ENCODE measurements at regions not wholly inside any gene's neighbourhood (a gene's known extent, or its start where the extent isn't known, plus 50 kb on each side); places are given as distances from the start of the nearest gene placed in this dataset.
A peak's percentile ranks its signal among the peaks of the same experiment; 100 is the strongest.

- TF ChIP-seq CTCF (conservative IDR thresholded peaks at IDR 0.05; ENCODE audit: low read depth in 2 of 2) (peak; percentile 71 to 85), POLR2AphosphoS5 (IDR thresholded peaks at IDR 0.05; ENCODE audit: low read depth) (no peak)
- no peak overlapping the region for H3K4me3 Mint-ChIP-seq
- H3K36me3 Mint-ChIP-seq (ENCODE audit: low read depth): no peaks in the 10 kb centered on the region; the same call in 2 of the 3 replicates
- H3K4me1 ChIP-seq (ENCODE audit: insufficient read depth): 0 out of 2 replicates have a peak, but pooled peaks cover 2% of the 10 kb centered on the region
- peak; percentile 60 for ATAC-seq
- H3K9me3 Mint-ChIP-seq: peaks cover 6% of the 10 kb centered on the region; the same call in 2 of the 3 replicates
- no peak overlapping the region for H3K27ac ChIP-seq (ENCODE audit: low read depth)
- H3F3A ChIP-seq (replicated peaks; ENCODE audit: low read depth): no peaks in the 10 kb centered on the region
- H3K4me1 Mint-ChIP-seq: peaks cover 11% of the 10 kb centered on the region; the same call in 2 of the 3 replicates
- no peak overlapping the region for H3K4me2 ChIP-seq
- no peak overlapping the region for H2AFZ ChIP-seq
- H3K4me3 ChIP-seq: no peak overlapping the region
- no peaks in the 10 kb centered on the region for H3K27me3 Mint-ChIP-seq (ENCODE audit: insufficient read depth, low read depth, poor library complexity)
- H3K27ac Mint-ChIP-seq: peak overlapping the region; percentile 65
- peak; percentile 60 for DNase-seq (ENCODE audit: low spot score)
- no peaks in the 10 kb centered on the region for H4K20me1 ChIP-seq (replicated peaks; ENCODE audit: insufficient read depth)
- H3K27me3 ChIP-seq (ENCODE audit: insufficient read depth): no peaks in the 10 kb centered on the region
- H3K36me3 ChIP-seq (ENCODE audit: insufficient read depth): no peaks in the 10 kb centered on the region
- no peaks in the 10 kb centered on the region for H3K79me2 ChIP-seq (replicated peaks; ENCODE audit: insufficient read depth)
- 0 out of 2 replicates have a peak, but pooled peaks cover under 1% of the 10 kb centered on the region for H3K9me2 ChIP-seq (ENCODE audit: insufficient read depth)
These were observed 552.7 kb upstream of the PSMD7 start for GRCh38 chr16:73743665-73744496.

GRCh38 chr16:73739049-73739769, 557.4 kb upstream of the PSMD7 start:
- H3K4me1 ChIP-seq (ENCODE audit: insufficient read depth): no peaks in the 10 kb centered on the region
- Mint-ChIP-seq H3K4me1 (peaks cover 5% of the 10 kb centered on the region; the same call in 2 of the 3 replicates), H3K27ac (no peak overlapping the region), H3K27me3 (ENCODE audit: insufficient read depth, low read depth, poor library complexity) (peaks cover 2% of the 10 kb centered on the region), H3K4me3 (no peak overlapping the region), H3K36me3 (ENCODE audit: low read depth) (peaks cover 11% of the 10 kb centered on the region; the same call in 2 of the 3 replicates), H3K9me3 (peaks cover 33% of the 10 kb centered on the region)
- no peak overlapping the region for H2AFZ ChIP-seq
- H3K9me2 ChIP-seq (ENCODE audit: insufficient read depth): no peaks in the 10 kb centered on the region
- no peaks in the 10 kb centered on the region for H3K79me2 ChIP-seq (replicated peaks; ENCODE audit: insufficient read depth)
- H3K4me2 ChIP-seq: no peak overlapping the region
- no peak overlapping the region for H3K27ac ChIP-seq (ENCODE audit: low read depth)
- ATAC-seq (no peak), DNase-seq (ENCODE audit: low spot score) (no peak)
- no peaks in the 10 kb centered on the region for H3K27me3 ChIP-seq (ENCODE audit: insufficient read depth)
- H3F3A ChIP-seq (replicated peaks; ENCODE audit: low read depth): no peaks in the 10 kb centered on the region
- no peaks in the 10 kb centered on the region for H4K20me1 ChIP-seq (replicated peaks; ENCODE audit: insufficient read depth)
- H3K36me3 ChIP-seq (ENCODE audit: insufficient read depth): no peaks in the 10 kb centered on the region
- no peak overlapping the region for H3K4me3 ChIP-seq
- TF ChIP-seq STAT1 (IDR thresholded peaks at IDR 0.05; ENCODE audit: unreplicated experiment) (no peak), REST (IDR thresholded peaks at IDR 0.05; ENCODE audit: unreplicated experiment) (no peak), NANOG (IDR thresholded peaks at IDR 0.05; ENCODE audit: borderline replicate concordance) (no peak), CTCF (conservative IDR thresholded peaks at IDR 0.05; ENCODE audit: low read depth in 2 of 2) (no peak), ZNF331 (CRISPR knock-in tag; IDR thresholded peaks at IDR 0.05; ENCODE audit: low read depth) (no peak), EZH2phosphoT487 (IDR thresholded peaks at IDR 0.05; ENCODE audit: unreplicated experiment) (no peak), ZNF114 (CRISPR knock-in tag; IDR thresholded peaks at IDR 0.05) (no peak)
